ENCODE measurements at regions not wholly inside any gene's neighbourhood (a gene's known extent, or its start where the extent isn't known, plus 50 kb on each side); places are given as distances from the start of the nearest gene placed in this dataset.

DNA sequence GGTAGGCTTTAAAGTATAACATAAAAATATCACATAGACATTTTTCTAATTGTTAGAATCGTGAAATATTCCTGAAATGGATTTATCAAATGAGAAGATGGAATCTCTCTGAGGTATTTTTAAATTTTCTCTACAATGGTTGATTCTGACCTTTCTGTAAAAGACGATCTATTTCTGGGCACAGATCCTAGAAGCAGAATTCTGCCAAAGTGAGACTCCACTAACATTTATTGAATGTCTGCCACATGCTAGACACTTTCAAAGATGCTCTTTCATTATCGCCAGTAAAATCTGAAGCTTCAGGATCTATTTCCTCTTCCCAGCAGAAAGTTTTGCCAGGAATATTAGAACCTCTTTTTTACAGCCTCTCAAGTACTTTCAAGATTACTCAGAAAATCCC lies 64.1 kb upstream of the TMEM45B start:
- no peak for TF ChIP-seq EZH2 (IDR thresholded peaks at IDR 0.05; ENCODE audit: borderline replicate concordance, low read depth, low read length, severe bottlenecking)
- TF ChIP-seq, protein P1, sequence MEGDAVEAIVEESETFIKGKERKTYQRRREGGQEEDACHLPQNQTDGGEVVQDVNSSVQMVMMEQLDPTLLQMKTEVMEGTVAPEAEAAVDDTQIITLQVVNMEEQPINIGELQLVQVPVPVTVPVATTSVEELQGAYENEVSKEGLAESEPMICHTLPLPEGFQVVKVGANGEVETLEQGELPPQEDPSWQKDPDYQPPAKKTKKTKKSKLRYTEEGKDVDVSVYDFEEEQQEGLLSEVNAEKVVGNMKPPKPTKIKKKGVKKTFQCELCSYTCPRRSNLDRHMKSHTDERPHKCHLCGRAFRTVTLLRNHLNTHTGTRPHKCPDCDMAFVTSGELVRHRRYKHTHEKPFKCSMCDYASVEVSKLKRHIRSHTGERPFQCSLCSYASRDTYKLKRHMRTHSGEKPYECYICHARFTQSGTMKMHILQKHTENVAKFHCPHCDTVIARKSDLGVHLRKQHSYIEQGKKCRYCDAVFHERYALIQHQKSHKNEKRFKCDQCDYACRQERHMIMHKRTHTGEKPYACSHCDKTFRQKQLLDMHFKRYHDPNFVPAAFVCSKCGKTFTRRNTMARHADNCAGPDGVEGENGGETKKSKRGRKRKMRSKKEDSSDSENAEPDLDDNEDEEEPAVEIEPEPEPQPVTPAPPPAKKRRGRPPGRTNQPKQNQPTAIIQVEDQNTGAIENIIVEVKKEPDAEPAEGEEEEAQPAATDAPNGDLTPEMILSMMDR (IDR thresholded peaks at IDR 0.05; ENCODE audit: borderline replicate concordance, extremely low read depth, low read length, poor library complexity, severe bottlenecking): no peak

Measured in DND-41 (cell line).